WTC11 (cell line): ENCODE measurements at regions not wholly inside any gene's neighbourhood (a gene's known extent, or its start where the extent isn't known, plus 50 kb on each side); places are given as distances from the start of the nearest gene placed in this dataset.

Source experiments
- CREB1 ChIP-seq: sonication (generic); formaldehyde crosslinking; IDR thresholded peaks from 2 replicates; pipeline ENCODE4 v1.8.0; 2023; ENCODE audit warnings: mild to moderate bottlenecking, missing genetic modification reagents
- CTCF ChIP-seq: fragments of 200-600 bp; IDR thresholded peaks from 2 replicates; pipeline ENCODE4 v1.8.0; 2022; ENCODE audit warnings: antibody characterized with exemption
- ETV6 ChIP-seq: sonication (generic); formaldehyde crosslinking; IDR thresholded peaks from 2 replicates; pipeline ENCODE4 v1.8.1; 2022; ENCODE audit warnings: mild to moderate bottlenecking, missing genetic modification reagents
- NFE2L1 ChIP-seq: sonication (generic); formaldehyde crosslinking; IDR thresholded peaks from 2 replicates; pipeline ENCODE4 v1.8.1; 2023; ENCODE audit warnings: missing genetic modification reagents
- NR2C2 ChIP-seq: sonication (generic); formaldehyde crosslinking; IDR thresholded peaks from 2 replicates; pipeline ENCODE4 v1.8.0; 2022; ENCODE audit warnings: mild to moderate bottlenecking, missing genetic modification reagents
- TEAD4 ChIP-seq: sonication (generic); formaldehyde crosslinking; IDR thresholded peaks from 2 replicates; pipeline ENCODE4 v1.8.0; 2022; ENCODE audit warnings: mild to moderate bottlenecking, missing genetic modification reagents
- USF1 ChIP-seq: sonication (generic); formaldehyde crosslinking; IDR thresholded peaks from 2 replicates; pipeline ENCODE4 v1.8.0; 2022; ENCODE audit warnings: mild to moderate bottlenecking, missing genetic modification reagents
- ZBTB43 ChIP-seq: sonication (generic); formaldehyde crosslinking; IDR thresholded peaks from 2 replicates; pipeline ENCODE4 v1.8.1; 2023; ENCODE audit warnings: mild to moderate bottlenecking, missing genetic modification reagents
- ZNF219 ChIP-seq: sonication (generic); formaldehyde crosslinking; IDR thresholded peaks from 2 replicates; pipeline ENCODE4 v1.8.0; 2023; ENCODE audit warnings: missing genetic modification reagents, mild to moderate bottlenecking, borderline replicate concordance
- ZNF281 ChIP-seq: sonication (generic); formaldehyde crosslinking; IDR thresholded peaks from 2 replicates; pipeline ENCODE4 v1.8.0; 2023; ENCODE audit warnings: mild to moderate bottlenecking, missing genetic modification reagents
- TF ChIP-seq, protein P1 (sequence below): sonication (generic); formaldehyde crosslinking; IDR thresholded peaks from 2 replicates; pipeline ENCODE4 v1.8.0; 2022; ENCODE audit warnings: mild to moderate bottlenecking, missing genetic modification reagents

- no peak for TF ChIP-seq ZNF281 (CRISPR knock-in tag)
- no peak for TF ChIP-seq ETV6 (CRISPR knock-in tag)
- TF ChIP-seq CTCF = no peak
- TF ChIP-seq TEAD4 (CRISPR knock-in tag) = no peak
- no peak for TF ChIP-seq NFE2L1 (CRISPR knock-in tag)
- TF ChIP-seq USF1 = no peak
- TF ChIP-seq, protein P1, sequence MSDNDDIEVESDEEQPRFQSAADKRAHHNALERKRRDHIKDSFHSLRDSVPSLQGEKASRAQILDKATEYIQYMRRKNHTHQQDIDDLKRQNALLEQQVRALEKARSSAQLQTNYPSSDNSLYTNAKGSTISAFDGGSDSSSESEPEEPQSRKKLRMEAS (CRISPR knock-in tag) = no peak
- no peak for TF ChIP-seq CREB1 (CRISPR knock-in tag)
- no peak for TF ChIP-seq ZBTB43 (CRISPR knock-in tag)
- TF ChIP-seq ZNF219 (CRISPR knock-in tag) = no peak
- TF ChIP-seq NR2C2 (CRISPR knock-in tag) = no peak
These were observed 304.4 kb downstream of the TLE1 start for GRCh38 chr9:81384911-81385310.
